CD4-positive, CD25-positive, alpha-beta regulatory T cell (primary cell): ENCODE measurements at regions not wholly inside any gene's neighbourhood (a gene's known extent, or its start where the extent isn't known, plus 50 kb on each side); places are given as distances from the start of the nearest gene placed in this dataset.

Source experiments
- ATAC-seq, 2 donors: fragments of 150-1000 bp; cut with Tn5 transposase; one replicate each; pipeline ENCODE4 v1.10.0; 2021; ENCODE audit warnings: low read depth in 2 of 2, moderate number of reproducible peaks in 2 of 2, moderate library complexity in 1 of 2
- DNase-seq, 3 donors: peaks; one replicate each; pipeline versions ENCODE4 v3.0.0 to v3.0.0-alpha.2; 2012 to 2022; ENCODE audit warnings: mixed read lengths in 1 of 3
- H3K27ac ChIP-seq: one replicate; pipeline ENCODE4 v1.7.0; 2013; ENCODE audit warnings: mild to moderate bottlenecking, low read length; ENCODE audit not compliant: insufficient read depth, poor library complexity, severe bottlenecking
- H3K27me3 ChIP-seq: one replicate; pipeline ENCODE4 v1.7.0; 2013; ENCODE audit warnings: low read length; ENCODE audit not compliant: control insufficient read depth, insufficient read depth
- H3K36me3 ChIP-seq: one replicate; pipeline ENCODE4 v1.7.0; 2013; ENCODE audit warnings: mild to moderate bottlenecking, low read length, moderate library complexity; ENCODE audit not compliant: control insufficient read depth, insufficient read depth
- H3K4me1 ChIP-seq: 2 replicates; pipeline ENCODE4 v1.7.0; 2013; ENCODE audit warnings: mild to moderate bottlenecking, low read length; ENCODE audit not compliant: insufficient read depth, control insufficient read depth, poor library complexity, severe bottlenecking
- H3K4me3 ChIP-seq: one replicate; pipeline ENCODE4 v1.7.0; 2013; ENCODE audit warnings: low read depth, mild to moderate bottlenecking, low read length, moderate library complexity
- H3K9me3 ChIP-seq, 2 experiments: 1 replicate in 1 of 2; 2 replicates in 1 of 2; pipeline ENCODE4 v1.7.0; 2013; ENCODE audit warnings: low read length in 2 of 2, mild to moderate bottlenecking in 1 of 2, moderate library complexity in 1 of 2; ENCODE audit not compliant: control insufficient read depth in 2 of 2
- H3K27ac Mint-ChIP-seq, 3 donors: one replicate each; pipeline ENCODE4 v1.8.0; 2020 to 2022; ENCODE audit warnings: mild to moderate bottlenecking in 3 of 3, mixed read lengths in 3 of 3, moderate library complexity in 2 of 3
- H3K27me3 Mint-ChIP-seq: one replicate; pipeline ENCODE4 v1.8.0; 2022; ENCODE audit warnings: mild to moderate bottlenecking, mixed read lengths
- H3K36me3 Mint-ChIP-seq: one replicate; pipeline ENCODE4 v1.8.0; 2020; ENCODE audit warnings: mixed read lengths
- H3K4me1 Mint-ChIP-seq, 4 donors: one replicate each; pipeline ENCODE4 v1.8.0; 2020 to 2022; ENCODE audit warnings: mixed read lengths in 4 of 4, mild to moderate bottlenecking in 1 of 4
- H3K4me3 Mint-ChIP-seq, 4 donors: one replicate each; pipeline ENCODE4 v1.8.0; 2020 to 2022; ENCODE audit warnings: mild to moderate bottlenecking in 4 of 4, mixed read lengths in 4 of 4, moderate library complexity in 3 of 4
- H3K9me3 Mint-ChIP-seq, 7 donors: one replicate each; pipeline ENCODE4 v1.8.0; 2020 to 2022; ENCODE audit warnings: mixed read lengths in 7 of 7, mild to moderate bottlenecking in 3 of 7, moderate library complexity in 2 of 7

DNA sequence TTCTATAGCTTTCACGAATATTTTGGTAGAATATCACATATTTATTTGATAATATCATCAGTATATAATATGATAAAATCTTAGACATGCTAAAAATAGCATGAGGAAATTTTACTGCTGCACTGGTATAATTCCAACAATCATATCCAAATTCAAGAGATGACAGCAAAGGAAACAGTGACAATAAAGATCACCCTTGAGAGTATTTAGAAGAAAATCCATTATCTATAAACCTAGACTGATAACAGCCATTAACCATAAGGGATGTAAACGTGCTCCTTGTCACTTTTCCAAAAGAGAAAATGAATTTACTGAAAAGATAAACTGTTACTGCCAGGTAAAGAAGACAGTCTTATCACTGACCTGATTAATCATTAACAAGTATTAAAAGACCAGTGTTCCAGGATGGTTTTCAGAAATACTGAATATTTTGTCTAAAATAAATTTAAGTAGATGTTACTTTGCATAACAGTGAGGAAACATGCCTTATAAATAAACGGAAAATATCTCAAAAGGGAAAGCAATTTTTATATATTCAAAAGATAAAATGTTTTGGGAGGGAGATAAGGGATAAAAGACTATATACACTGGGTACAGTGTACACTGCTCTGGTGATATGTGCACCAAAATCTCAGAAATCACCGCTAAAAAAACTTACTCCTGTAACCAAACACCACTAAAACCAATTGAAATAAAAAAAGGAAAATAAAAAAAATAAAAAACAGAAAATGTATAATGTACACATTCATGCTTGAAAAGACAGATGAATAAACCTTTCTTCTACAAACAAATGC is 1704.7 kb downstream of the HACE1 start:
- no peak overlapping the region for H3K27ac ChIP-seq
- Mint-ChIP-seq H3K4me3 (no peak overlapping the region), H3K4me1 (no peaks in the 10 kb centered on the region), H3K36me3 (no peaks in the 10 kb centered on the region), H3K27me3 (no peaks in the 10 kb centered on the region), H3K27ac (no peak overlapping the region), H3K9me3 (peaks cover 0 to 7% (median 2%) of the 10 kb centered on the region in 7 donors)
- no peaks in the 10 kb centered on the region for H3K4me1 ChIP-seq
- no peaks in the 10 kb centered on the region for H3K9me3 ChIP-seq
- no peak for DNase-seq
- no peak overlapping the region for H3K4me3 ChIP-seq
- H3K36me3 ChIP-seq = no peaks in the 10 kb centered on the region
- H3K27me3 ChIP-seq = no peaks in the 10 kb centered on the region
- no peak for ATAC-seq

DNA sequence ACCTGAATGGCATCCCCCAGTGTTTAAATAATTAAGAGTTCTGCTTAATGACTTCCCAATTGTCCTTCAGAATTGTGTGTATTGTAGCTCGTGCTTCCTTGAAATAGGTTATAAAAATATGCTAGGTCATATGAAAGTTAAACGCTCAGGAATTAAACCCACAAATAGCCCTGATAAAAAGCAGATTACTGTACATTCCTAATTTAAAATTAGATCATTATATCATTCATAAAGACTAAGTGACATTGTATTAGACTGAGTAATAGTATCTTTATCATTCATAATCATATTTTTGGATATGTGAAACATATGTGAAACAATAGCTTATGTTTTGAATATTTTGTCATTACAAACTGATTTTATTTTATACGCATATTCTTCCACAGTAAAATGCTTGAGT is 1706.7 kb downstream of the HACE1 start:
- DNase-seq (no peak), ATAC-seq (no peak)
- Histone ChIP-seq H3K27me3 (no peaks in the 10 kb centered on the region), H3K36me3 (no peaks in the 10 kb centered on the region), H3K9me3 (no peaks in the 10 kb centered on the region), H3K4me3 (no peak overlapping the region), H3K4me1 (no peaks in the 10 kb centered on the region), H3K27ac (no peak overlapping the region)
- no peaks in the 10 kb centered on the region for H3K36me3 Mint-ChIP-seq
- no peak overlapping the region for H3K27ac Mint-ChIP-seq
- no peaks in the 10 kb centered on the region for H3K27me3 Mint-ChIP-seq
- H3K9me3 Mint-ChIP-seq = peaks cover 0 to 7% (median 3%) of the 10 kb centered on the region in 7 donors
- no peaks in the 10 kb centered on the region for H3K4me1 Mint-ChIP-seq
- H3K4me3 Mint-ChIP-seq = no peak overlapping the region

GRCh38 chr6:103142902-103143301 is 1716.8 kb downstream of the HACE1 start:
- Histone ChIP-seq H3K9me3 (no peaks in the 10 kb centered on the region), H3K4me1 (no peaks in the 10 kb centered on the region), H3K36me3 (no peaks in the 10 kb centered on the region), H3K4me3 (no peak overlapping the region), H3K27me3 (no peaks in the 10 kb centered on the region), H3K27ac (no peak overlapping the region)
- DNase-seq (no peak), ATAC-seq (no peak)
- Mint-ChIP-seq H3K27me3 (no peaks in the 10 kb centered on the region), H3K4me1 (no peaks in the 10 kb centered on the region), H3K36me3 (no peaks in the 10 kb centered on the region), H3K27ac (no peak overlapping the region), H3K4me3 (no peak overlapping the region), H3K9me3 (peaks cover 0 to 4% (median 2%) of the 10 kb centered on the region in 7 donors)

- H3K9me3 Mint-ChIP-seq = peaks cover 0 to 7% (median 2%) of the 10 kb centered on the region in 7 donors
- H3K4me3 Mint-ChIP-seq = no peak overlapping the region
- no peaks in the 10 kb centered on the region for H3K36me3 Mint-ChIP-seq
- Histone ChIP-seq H3K4me1 (no peaks in the 10 kb centered on the region), H3K4me3 (no peak overlapping the region), H3K27me3 (no peaks in the 10 kb centered on the region), H3K36me3 (no peaks in the 10 kb centered on the region), H3K9me3 (no peaks in the 10 kb centered on the region), H3K27ac (no peak overlapping the region)
- H3K27me3 Mint-ChIP-seq = no peaks in the 10 kb centered on the region
- DNase-seq (no peak), ATAC-seq (no peak)
- H3K4me1 Mint-ChIP-seq = no peaks in the 10 kb centered on the region
- no peak overlapping the region for H3K27ac Mint-ChIP-seq
Measured at GRCh38 chr6:103140308-103141027, 1719.3 kb downstream of the HACE1 start.

GRCh38 chr6:103139377-103139776 is 1720.3 kb downstream of the HACE1 start:
- no peaks in the 10 kb centered on the region for H3K4me1 Mint-ChIP-seq
- ATAC-seq = no peak
- Histone ChIP-seq H3K36me3 (no peaks in the 10 kb centered on the region), H3K4me3 (no peak overlapping the region), H3K27me3 (no peaks in the 10 kb centered on the region), H3K4me1 (no peaks in the 10 kb centered on the region), H3K9me3 (no peaks in the 10 kb centered on the region), H3K27ac (no peak overlapping the region)
- peaks cover 0 to 8% (median 4%) of the 10 kb centered on the region in 7 donors for H3K9me3 Mint-ChIP-seq
- no peak overlapping the region for H3K4me3 Mint-ChIP-seq
- H3K27me3 Mint-ChIP-seq = no peaks in the 10 kb centered on the region
- DNase-seq = no peak
- no peak overlapping the region for H3K27ac Mint-ChIP-seq
- no peaks in the 10 kb centered on the region for H3K36me3 Mint-ChIP-seq

- H3K4me3 Mint-ChIP-seq = no peak overlapping the region
- H3K36me3 ChIP-seq = no peaks in the 10 kb centered on the region
- ATAC-seq (no peak), DNase-seq (no peak)
- no peaks in the 10 kb centered on the region for H3K27me3 ChIP-seq
- H3K27me3 Mint-ChIP-seq = no peaks in the 10 kb centered on the region
- no peaks in the 10 kb centered on the region for H3K36me3 Mint-ChIP-seq
- no peak overlapping the region for H3K27ac ChIP-seq
- H3K4me1 ChIP-seq = no peaks in the 10 kb centered on the region
- no peak overlapping the region for H3K27ac Mint-ChIP-seq
- H3K9me3 ChIP-seq = no peaks in the 10 kb centered on the region
- H3K4me1 Mint-ChIP-seq = no peaks in the 10 kb centered on the region
- peaks cover 0 to 23% (median 4%) of the 10 kb centered on the region in 7 donors for H3K9me3 Mint-ChIP-seq
- no peak overlapping the region for H3K4me3 ChIP-seq
Measured at GRCh38 chr6:103124471-103124870, 1731.0 kb downstream of the GRIK2 start.

GRCh38 chr6:103122766-103123601 is 1729.5 kb downstream of the GRIK2 start:
- Mint-ChIP-seq H3K27ac (no peak overlapping the region), H3K27me3 (no peaks in the 10 kb centered on the region), H3K9me3 (peaks cover 0 to 22% (median 4%) of the 10 kb centered on the region in 7 donors), H3K36me3 (no peaks in the 10 kb centered on the region), H3K4me3 (no peak overlapping the region), H3K4me1 (no peaks in the 10 kb centered on the region)
- Histone ChIP-seq H3K36me3 (no peaks in the 10 kb centered on the region), H3K4me3 (no peak overlapping the region), H3K4me1 (no peaks in the 10 kb centered on the region), H3K27ac (no peak overlapping the region), H3K9me3 (no peaks in the 10 kb centered on the region), H3K27me3 (no peaks in the 10 kb centered on the region)
- DNase-seq = peak in 1 of 3 donors; percentile 0
- ATAC-seq = no peak
